DOHH2 (cell line): ENCODE measurements at regions not wholly inside any gene's neighbourhood (a gene's known extent, or its start where the extent isn't known, plus 50 kb on each side); places are given as distances from the start of the nearest gene placed in this dataset.

ENCODE experiments used
- H3F3A ChIP-seq: fragments of 200-600 bp; sonication (generic), shearing (Covaris generic); 2 replicates; pipeline ENCODE4 v1.6.0; 2016; ENCODE audit warnings: antibody characterized with exemption, mild to moderate bottlenecking; ENCODE audit not compliant: control insufficient read depth, insufficient read depth
- H3K27ac ChIP-seq: fragments of 200-600 bp; sonication (generic); 2 replicates; pipeline ENCODE4 v1.5.1; 2014; ENCODE audit warnings: low read depth, mild to moderate bottlenecking, low read length, moderate library complexity
- H3K27me3 ChIP-seq: fragments of 200-600 bp; sonication (generic); 2 replicates; pipeline ENCODE4 v1.6.1; 2014; ENCODE audit warnings: mild to moderate bottlenecking, low read length, mixed read lengths; ENCODE audit not compliant: control insufficient read depth
- H3K36me3 ChIP-seq: fragments of 200-600 bp; sonication (generic); 2 replicates; pipeline ENCODE4 v1.6.1; 2014; ENCODE audit warnings: mild to moderate bottlenecking, low read length, moderate library complexity, mixed read lengths; ENCODE audit not compliant: control insufficient read depth
- H3K4me1 ChIP-seq: fragments of 200-600 bp; sonication (generic); 2 replicates; pipeline ENCODE4 v1.6.1; 2014; ENCODE audit warnings: mild to moderate bottlenecking, low read length, mixed read lengths; ENCODE audit not compliant: control insufficient read depth
- H3K4me2 ChIP-seq: fragments of 200-600 bp; sonication (generic); 2 replicates; pipeline ENCODE4 v1.6.0; 2014; ENCODE audit warnings: mild to moderate bottlenecking, low read length, moderate library complexity
- H3K4me3 ChIP-seq: fragments of 200-600 bp; sonication (generic); 2 replicates; pipeline ENCODE4 v1.5.1; 2014; ENCODE audit warnings: mild to moderate bottlenecking, low read length, mixed read lengths
- H3K79me2 ChIP-seq: fragments of 200-600 bp; sonication (generic); 2 replicates; pipeline ENCODE4 v1.6.1; 2014; ENCODE audit warnings: mild to moderate bottlenecking, low read length, mixed read lengths; ENCODE audit not compliant: control insufficient read depth
- H3K9me2 ChIP-seq: fragments of 200-600 bp; sonication (generic); replicated peaks from 2 replicates; pipeline ENCODE4 v1.6.1; 2014; ENCODE audit warnings: mild to moderate bottlenecking, low read length, mixed read lengths; ENCODE audit not compliant: control insufficient read depth
- H3K9me3 ChIP-seq: fragments of 200-600 bp; sonication (generic); 2 replicates; pipeline ENCODE4 v1.6.1; 2014; ENCODE audit warnings: antibody characterized with exemption, low read length, mixed read lengths; ENCODE audit not compliant: control insufficient read depth, insufficient read depth
- H4K20me1 ChIP-seq: fragments of 200-600 bp; sonication (generic); 2 replicates; pipeline ENCODE4 v1.6.0; 2014; ENCODE audit warnings: low read depth, mild to moderate bottlenecking, antibody characterized with exemption, low read length, moderate library complexity; ENCODE audit not compliant: control insufficient read depth, insufficient read depth
- EZH2phosphoT487 ChIP-seq: fragments of 200-600 bp; sonication (generic); IDR thresholded peaks from 2 replicates; pipeline ENCODE4 v1.6.1; 2017; ENCODE audit warnings: borderline replicate concordance, mild to moderate bottlenecking, antibody characterized with exemption, low read length, moderate library complexity, mixed read lengths
- TF ChIP-seq, protein P1 (sequence below): fragments of 200-600 bp; sonication (generic); IDR thresholded peaks from one replicate; pipeline ENCODE4 v1.5.1; 2014; ENCODE audit warnings: antibody characterized with exemption, mild to moderate bottlenecking, low read depth, low read length; ENCODE audit not compliant: poor library complexity, severe bottlenecking

DNA sequence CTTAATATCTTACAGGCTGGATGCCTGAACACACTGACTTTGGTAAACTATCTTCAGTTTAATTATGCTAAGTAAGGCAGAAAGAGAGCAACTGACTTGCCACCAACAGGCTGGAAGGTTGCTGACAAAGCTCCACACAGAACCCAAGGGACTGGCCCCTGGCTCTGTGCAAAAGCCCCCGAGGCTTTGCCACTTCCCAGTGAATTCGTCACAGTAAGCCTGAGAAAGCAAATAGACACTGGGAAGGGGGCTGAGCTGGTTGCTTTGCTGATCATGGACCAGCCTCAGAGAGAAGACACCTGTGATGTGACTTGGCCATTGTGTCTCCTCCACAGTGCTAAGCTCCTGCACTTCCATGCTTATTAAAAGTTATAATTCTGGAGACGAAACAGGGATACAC, 91.7 kb downstream of the BLID start:
- Histone ChIP-seq H3F3A (no peaks in the 10 kb centered on the region), H3K79me2 (no peaks in the 10 kb centered on the region), H3K9me3 (no peaks in the 10 kb centered on the region), H3K9me2 (no peaks in the 10 kb centered on the region), H3K27ac (no peak overlapping the region), H3K36me3 (no peaks in the 10 kb centered on the region), H3K4me2 (no peak overlapping the region), H4K20me1 (no peaks in the 10 kb centered on the region), H3K4me1 (no peaks in the 10 kb centered on the region), H3K4me3 (no peak overlapping the region), H3K27me3 (no peaks in the 10 kb centered on the region)
- TF ChIP-seq, protein P1, sequence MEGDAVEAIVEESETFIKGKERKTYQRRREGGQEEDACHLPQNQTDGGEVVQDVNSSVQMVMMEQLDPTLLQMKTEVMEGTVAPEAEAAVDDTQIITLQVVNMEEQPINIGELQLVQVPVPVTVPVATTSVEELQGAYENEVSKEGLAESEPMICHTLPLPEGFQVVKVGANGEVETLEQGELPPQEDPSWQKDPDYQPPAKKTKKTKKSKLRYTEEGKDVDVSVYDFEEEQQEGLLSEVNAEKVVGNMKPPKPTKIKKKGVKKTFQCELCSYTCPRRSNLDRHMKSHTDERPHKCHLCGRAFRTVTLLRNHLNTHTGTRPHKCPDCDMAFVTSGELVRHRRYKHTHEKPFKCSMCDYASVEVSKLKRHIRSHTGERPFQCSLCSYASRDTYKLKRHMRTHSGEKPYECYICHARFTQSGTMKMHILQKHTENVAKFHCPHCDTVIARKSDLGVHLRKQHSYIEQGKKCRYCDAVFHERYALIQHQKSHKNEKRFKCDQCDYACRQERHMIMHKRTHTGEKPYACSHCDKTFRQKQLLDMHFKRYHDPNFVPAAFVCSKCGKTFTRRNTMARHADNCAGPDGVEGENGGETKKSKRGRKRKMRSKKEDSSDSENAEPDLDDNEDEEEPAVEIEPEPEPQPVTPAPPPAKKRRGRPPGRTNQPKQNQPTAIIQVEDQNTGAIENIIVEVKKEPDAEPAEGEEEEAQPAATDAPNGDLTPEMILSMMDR = no peak
- TF ChIP-seq EZH2phosphoT487 = no peak

DNA sequence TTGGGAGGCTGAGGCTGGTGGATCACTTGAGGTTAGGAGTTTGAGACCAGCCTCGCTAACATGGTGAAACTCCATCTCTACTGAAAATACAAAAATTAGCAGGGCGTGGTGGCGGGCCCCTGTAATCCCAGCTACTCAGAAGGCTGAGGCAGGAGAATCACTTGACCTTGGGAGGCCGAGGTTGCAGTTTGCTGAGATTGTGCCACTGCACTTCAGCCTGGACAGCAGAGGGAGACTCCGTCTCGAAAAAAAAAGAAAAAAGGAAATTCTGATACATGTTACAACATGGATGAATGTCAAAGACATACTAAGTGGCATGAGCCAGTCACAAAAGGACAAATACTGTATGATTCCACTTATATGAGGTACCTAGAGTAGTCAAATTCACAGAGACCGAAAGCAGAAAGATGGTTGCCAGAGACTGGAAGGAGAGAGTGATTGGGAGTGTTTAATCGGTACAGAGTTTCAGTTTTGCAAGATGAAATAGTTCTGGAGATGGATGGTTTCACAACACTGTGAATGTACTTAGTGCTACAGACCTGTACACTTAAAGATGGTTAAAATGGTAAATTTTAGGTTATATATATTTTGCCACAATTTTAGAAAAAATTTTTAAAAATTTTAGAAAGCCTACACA, 92.3 kb downstream of the BLID start:
- Histone ChIP-seq H3K36me3 (no peaks in the 10 kb centered on the region), H3K4me1 (no peaks in the 10 kb centered on the region), H3K9me2 (no peaks in the 10 kb centered on the region), H3F3A (no peaks in the 10 kb centered on the region), H3K27ac (no peak overlapping the region), H3K27me3 (no peaks in the 10 kb centered on the region), H3K4me3 (no peak overlapping the region), H3K4me2 (no peak overlapping the region), H3K79me2 (no peaks in the 10 kb centered on the region), H4K20me1 (no peaks in the 10 kb centered on the region), H3K9me3 (no peaks in the 10 kb centered on the region)
- TF ChIP-seq, protein P1 = no peak
- no peak for TF ChIP-seq EZH2phosphoT487

DNA sequence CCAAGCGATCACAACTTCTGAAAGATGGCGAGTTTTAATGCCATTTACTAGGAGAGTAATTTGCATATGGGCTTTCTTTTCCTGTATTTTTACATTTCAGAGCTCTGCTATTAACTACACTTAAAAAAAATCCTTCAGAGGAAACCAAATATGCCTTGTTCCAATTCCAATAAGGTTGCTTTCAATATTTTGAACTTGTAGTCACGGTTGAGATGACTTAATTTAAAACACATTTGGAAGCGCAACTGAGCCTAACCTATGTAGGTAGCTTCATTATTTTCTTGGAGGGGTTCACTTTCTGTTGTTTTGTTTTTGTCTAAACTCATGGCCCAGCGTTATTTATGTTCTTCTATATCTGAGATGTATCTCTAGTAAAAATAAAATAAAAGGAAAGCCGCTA, 93.4 kb downstream of the BLID start:
- Histone ChIP-seq H3K9me2 (no peaks in the 10 kb centered on the region), H3K4me2 (no peak overlapping the region), H3F3A (no peaks in the 10 kb centered on the region), H3K27ac (no peak overlapping the region), H3K4me3 (no peak overlapping the region), H3K79me2 (no peaks in the 10 kb centered on the region), H4K20me1 (no peaks in the 10 kb centered on the region), H3K9me3 (no peaks in the 10 kb centered on the region), H3K27me3 (no peaks in the 10 kb centered on the region), H3K4me1 (no peaks in the 10 kb centered on the region), H3K36me3 (no peaks in the 10 kb centered on the region)
- TF ChIP-seq, protein P1 = no peak
- no peak for TF ChIP-seq EZH2phosphoT487
